NCI-H345 treated with DMSO at 0.1 percent for 48 hours (cell line): ENCODE measurements at regions not wholly inside any gene's neighbourhood (a gene's known extent, or its start where the extent isn't known, plus 50 kb on each side); places are given as distances from the start of the nearest gene placed in this dataset.
"Not testable (repeated sequence)": the region's sequence is repeated elsewhere in the genome, so short reads cannot be mapped to it uniquely, and the experiment has no call there.

Experiments used
- DNase-seq: peaks from one replicate; lab custom pipeline; 2025; ENCODE audit not compliant: unreplicated experiment; lab: John Stamatoyannopoulos, UW

DNA sequence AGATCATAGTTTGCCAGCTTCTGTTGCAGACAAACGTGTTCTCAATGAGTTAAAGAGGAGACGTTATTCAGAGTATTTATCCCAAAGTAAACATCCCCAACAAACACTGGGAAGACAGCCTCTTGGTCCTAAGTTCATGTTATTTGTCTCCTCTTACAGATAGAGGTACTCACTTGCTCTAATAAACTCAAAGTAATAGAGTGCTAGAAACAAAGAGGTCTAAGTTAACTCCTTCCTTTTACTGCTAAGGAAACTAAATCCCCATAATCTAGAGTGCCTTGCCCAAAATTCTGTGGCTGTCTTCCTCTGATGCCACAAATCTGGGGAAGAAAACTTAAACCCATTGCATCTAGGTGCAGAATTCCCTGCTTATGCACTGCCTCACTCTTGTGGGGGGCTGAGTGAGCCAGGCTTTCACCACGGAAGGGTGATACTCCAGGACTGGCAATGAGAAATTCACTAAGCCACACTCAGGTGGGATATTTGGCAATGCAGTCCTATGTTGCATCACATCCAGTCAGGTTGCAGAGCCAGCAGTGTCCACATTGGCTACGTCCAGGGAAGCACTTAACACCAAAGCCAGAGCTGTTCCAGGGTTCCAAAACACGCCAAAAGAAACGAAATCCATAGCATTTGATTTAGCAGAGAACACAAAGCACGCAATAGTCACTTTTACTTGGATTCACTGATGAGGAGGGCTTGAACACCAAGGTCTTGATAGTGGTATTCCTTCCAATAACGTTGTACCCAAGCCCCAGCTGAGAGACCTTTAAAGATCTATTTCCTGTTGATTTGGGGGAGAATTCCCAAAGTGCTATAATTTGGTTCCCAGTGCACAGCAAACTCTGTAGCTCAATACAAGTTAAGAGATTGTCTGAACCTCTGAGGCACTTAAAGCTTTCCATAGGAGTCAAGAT is 81.0 kb upstream of the FOXQ1 start:
- no peak for DNase-seq

DNA sequence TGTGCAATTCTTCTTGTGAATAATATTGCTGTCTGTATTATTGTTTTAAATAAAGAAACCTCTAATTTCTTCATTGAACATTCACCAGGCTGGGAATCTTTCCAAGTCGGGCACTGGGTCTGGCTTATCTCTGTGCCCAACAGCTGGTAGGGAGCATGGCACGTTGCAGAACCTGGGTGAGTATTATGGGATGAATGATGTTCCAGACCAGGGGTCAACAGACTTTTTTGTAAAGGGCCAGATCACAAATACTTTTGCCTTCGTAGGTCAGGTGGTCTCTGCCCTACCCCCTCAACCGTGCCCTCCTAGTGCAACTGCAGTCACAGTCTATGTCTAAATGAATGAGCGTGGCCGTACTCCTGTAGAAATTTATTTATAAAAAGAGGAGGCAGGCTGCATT is 81.6 kb upstream of the FOXQ1 start:
- no peak for DNase-seq

DNA sequence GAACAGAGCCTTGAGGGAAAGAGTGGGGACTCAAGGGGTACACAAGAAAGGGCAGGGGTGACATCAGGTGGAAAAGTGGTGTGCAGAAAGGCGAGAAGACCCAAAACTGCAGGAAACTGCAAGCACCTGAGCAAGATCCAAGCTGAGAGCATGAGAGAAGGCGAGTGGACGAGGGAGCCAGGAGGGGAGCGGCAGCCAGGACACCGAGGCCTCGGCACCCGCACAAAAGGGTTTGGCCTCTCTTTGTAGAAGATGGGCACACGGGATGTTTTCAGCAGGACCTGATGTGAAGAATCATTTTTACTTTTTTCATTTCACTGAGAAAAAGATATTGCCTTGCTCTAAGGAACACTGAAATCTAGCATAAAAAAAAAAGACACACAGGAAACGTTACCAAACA is 82.1 kb upstream of the FOXQ1 start:
- no peak for DNase-seq

DNA sequence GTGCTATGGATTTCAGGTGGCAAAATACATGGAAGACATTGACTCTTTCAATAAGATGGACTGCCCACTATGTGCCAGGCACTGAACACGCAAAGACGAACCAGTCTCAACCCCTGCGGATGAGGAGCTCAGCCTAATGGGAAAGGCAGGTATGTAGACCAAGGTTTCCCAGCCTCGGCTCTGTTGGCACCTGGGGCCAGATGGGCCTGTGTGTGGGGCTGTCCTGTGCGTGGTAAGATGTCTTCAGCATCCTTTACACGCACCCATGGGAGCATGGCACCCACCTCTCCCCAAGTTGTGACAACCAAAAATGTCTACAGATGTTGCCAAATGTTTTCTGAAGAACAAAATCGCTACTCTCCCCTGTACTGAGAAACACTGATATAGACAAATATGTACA is 82.6 kb upstream of the FOXQ1 start:
- DNase-seq, result no peak

DNA sequence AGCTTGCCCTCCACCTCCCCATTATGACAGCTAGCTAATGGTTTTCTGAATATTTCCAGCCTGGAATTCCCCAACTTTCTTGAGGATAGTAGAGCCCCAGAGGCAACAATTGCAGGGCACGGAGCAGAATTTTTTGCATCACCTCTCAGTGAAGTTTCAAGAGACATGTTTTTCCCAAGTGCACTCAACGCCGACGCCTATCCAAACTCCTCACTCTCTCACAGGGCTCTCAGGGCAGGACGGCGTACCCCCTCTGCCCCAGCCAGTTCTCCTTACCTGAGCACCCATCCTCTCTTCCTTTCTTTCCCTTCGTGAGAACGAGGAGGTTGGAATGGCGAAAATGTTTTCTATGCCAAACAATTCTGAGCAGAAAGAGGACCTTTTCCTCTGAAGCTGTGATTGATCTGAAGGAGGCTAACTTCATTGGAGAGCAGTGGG is 83.1 kb upstream of the FOXQ1 start:
- no peak for DNase-seq

DNA sequence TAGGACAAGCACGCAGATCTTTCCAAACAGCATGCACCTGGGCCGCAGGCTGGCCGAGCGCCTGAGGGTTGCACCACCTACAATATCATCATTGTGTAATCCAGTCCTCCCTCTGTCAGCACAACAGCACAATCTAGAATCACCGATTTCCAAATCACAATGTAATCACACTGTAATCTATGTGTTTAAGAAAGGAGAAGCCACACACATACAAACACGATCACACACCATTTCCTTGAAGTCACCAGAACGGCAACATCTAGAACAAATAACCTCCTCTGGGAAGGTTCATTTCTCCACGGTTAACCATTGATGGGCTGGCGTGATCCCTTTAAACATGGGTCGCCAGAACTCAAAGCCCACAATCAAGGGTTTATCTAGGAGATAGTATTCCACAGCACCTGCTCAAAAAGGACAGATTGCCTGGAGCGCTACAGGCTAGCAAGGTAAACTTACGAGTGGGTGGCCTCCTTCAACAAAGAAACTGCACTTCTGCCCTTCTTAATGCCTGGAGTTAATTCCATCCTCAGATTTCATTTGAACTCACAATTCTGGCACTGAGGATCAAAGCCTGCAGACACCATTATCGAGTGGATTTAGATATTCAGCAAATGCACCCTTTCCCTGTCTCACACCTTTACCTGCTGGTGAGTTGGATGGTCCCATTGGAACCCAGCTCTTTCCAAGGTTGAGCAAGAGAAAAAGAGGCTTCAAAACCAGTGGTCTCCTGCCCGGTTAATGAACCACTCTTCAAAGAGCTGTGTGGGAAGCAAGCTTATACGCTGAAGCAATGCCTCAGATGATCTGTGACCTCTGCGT is 83.8 kb upstream of the FOXQ1 start:
- DNase-seq, result no peak

DNA sequence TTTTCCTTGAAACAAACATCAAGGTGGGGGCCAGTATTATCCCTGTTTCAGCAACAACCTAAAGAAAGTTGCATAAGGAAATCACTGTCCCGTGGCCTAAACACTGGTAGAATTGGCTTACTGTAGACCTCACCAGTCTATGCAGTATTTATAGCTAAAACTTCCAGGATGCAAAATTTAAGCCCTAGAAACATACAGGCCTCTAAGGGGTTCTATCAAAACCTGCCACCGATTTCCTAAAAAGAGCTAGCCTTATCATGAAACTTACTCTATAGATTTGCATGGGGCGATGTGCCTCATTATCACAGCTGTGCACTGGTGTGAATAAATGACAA is 84.3 kb upstream of the FOXQ1 start:
- no peak for DNase-seq

DNA sequence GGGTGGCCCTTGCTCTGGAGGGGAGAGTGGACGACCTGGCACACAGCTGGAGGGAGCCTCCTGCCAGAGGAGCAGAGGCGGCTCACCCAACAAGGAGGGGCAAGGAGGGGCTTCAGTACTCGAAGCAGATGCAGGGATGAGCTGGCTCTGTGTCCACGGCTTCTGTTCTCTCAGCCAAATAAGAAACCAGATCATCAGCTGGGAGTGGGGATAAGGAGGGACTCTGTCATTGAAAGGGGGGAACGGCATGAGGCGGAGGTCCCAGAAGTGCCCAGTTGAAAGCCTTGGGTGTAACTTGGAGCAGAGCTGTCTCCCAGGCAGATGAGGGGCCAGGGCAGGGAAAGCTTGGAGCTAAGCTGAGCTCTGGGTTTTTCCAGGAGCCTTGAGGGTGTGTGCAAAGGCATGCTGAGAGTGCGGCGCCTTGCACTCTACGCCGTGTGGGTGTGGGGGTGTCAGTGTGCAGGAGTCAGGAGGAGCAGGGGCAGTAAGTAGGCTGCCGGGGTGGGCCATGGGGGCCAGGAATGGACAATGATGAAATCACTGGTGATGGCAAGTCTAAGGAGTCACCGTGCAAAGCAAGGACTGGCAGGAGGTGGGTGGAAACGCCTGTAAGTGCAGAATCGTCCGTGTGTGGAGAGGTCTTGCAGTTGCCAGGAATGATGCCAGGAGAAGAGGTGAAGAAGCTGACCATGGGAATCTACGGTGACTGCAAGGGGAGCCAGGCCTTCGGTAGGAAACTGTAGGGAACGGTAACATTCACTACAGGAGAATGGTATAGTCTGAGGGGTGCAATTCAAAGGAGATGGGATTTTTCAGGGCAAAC is 85.4 kb upstream of the FOXQ1 start:
- DNase-seq, result no peak

DNA sequence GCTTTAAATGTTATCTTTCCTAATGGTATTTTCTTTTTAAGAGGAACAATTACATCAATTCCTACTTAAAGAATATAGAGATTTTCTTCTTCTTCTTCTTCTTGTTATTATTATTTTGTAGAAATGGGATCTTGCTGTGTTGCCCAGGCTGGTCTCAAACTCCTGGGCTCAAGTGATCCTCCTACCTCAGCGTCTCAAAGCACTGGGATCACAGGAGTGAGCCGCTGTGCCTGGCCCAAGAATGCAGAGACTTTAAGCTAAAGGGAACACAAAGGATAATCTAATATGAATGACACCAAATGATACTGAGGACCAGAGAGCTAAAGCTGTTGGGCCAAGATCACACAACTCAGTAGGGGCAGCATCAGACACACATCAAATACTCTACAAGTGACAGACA is 87.4 kb upstream of the FOXQ1 start:
- no peak for DNase-seq

DNA sequence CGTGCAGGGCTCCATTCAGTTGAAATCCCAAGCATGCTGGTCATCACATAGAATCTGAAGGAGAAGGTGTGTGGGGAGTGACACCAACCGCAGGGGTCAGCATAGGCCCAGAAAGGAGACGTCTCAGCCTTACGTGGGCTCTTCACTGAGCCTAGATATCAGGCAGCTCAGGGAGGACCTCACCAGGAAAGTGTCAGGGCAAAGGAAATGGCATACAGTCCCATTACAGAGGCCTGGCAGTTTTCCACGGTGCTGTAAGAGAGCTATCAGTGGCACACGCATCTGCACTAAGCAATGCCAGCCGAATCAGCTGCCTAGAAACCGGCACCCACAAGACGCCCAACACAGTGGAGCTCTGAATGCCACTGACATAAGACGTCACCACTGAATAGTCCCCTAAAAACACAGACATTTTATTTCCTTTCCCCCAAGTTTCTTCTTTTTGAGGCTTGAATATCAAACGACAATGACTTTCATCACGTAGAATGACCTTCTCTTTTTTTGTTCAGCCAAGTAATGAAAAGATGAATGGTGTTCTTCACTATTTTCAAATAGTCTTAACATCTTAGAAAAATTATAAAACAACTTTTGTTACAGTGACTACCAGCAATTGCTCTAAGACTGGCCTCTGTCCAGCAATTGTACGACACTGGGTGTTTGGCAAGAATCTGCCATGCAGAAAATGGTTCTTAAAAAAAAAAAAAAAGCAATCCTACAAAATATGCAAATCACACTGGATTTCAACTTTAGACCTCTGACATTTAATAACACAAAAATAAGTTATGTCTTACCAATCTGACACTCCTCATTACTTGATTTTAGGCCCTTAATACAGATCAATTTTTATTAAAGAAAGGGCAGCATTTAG is 88.9 kb upstream of the FOXQ1 start:
- DNase-seq, result no peak

DNA sequence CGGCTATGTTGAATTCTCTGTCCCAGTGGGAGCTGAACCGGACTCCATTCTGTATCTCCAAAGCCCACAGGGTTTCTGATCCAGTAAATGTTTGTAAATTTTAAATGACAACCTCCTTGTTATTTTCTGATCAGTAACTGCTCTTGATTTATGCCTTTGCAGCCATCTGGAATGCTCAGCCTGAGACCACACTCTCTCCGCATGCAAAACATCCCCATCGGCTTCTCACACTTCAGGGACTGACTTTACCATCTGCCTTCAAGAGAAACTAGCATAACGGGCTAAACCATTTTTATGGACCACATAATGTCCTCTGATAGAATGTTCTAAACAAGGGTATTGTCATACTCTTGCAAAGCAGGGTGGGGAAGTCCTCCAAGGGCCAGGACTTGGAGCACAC is 94.5 kb upstream of the FOXQ1 start:
- no peak for DNase-seq

DNA sequence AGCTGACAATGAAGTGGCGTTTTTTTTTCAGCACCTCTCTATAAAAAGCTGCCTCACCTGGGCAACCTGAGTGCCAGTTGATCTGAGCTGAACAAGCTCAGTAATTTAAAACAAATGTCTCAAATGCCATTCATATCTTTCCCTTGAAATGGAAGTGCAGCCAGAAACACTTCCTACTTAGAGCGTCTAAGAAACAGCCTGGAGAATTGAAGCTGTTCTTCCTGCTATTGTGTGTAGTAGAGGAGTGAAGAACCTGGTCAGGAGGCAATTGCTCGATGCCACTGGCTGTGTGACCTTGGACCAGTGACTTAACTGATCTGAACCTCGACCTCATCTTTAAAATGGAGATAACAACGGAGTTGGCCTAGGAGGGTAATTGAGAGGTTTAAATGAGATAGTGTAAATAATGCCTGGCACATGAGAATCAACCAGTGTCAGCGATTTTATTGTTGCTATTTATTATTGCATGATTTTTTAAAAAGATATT is 95.4 kb upstream of the FOXQ1 start:
- DNase-seq, result no peak

DNA sequence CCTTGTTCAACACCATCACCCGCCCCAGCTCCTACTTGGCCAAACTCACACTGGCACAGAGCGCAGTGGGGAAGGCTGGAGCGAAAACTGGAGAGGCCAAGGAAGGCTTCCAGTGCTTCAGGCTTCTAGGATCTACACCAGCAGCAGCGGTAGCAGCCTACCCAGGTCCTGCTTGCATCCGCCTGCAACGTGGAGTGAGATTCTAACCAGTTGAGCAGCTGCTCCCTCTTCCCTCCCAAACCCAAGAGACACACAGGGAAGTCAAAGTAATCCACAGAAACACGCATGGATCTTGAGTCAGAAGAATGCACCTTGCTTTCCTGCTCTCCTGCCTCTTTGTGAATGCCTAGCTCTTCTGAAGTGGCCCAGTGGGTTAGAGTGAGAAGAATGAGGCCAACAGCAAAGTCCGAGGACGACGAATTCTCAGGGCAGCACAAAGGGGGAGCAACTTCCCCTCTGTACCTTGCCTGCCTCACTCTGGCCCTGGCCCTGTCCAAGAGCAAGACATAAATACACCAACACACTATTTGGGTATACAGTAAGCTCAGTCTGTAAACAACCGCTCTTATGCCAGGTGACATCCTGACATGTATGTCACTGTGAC is 95.9 kb upstream of the FOXQ1 start:
- DNase-seq, result no peak

DNA sequence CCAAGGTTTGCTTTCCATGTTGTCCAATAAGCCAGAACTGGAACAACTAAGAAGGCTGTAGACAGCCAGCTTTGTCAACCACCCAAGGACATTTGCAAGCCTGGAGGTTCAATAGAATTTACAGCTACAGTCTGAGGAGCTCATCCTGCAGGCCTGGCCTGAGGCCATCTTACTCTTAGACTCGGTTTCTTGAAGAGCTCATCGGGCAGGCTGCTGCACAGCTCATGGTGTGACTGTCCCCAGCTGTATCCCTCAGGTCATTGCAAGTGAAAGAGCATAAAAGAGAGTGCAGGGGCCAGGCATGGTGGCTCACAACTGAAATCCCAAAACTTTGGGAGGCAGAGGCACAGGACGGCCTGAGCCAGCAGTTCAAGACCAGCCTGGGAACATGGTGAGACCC is 96.9 kb upstream of the FOXQ1 start:
- DNase-seq, result no peak

DNA sequence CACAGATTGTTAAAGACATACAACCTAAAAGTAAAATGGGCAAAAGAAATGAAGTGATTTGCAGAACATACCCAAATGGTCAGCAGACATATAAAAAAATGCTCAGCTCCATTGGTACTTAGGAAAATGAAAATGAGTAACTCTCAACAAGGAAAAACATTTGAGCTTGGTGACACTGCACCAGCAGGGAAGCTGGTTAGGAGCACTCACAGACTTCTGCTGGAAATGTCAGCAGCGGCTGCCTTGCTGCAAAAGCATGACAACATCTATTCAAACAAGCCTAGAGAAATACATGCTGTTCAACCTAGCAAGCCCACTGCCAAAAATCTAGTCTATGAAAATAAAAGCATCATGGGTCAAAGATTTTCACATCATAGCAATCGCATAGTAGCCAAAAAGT is 99.0 kb upstream of the FOXQ1 start:
- DNase-seq, result no peak

DNA sequence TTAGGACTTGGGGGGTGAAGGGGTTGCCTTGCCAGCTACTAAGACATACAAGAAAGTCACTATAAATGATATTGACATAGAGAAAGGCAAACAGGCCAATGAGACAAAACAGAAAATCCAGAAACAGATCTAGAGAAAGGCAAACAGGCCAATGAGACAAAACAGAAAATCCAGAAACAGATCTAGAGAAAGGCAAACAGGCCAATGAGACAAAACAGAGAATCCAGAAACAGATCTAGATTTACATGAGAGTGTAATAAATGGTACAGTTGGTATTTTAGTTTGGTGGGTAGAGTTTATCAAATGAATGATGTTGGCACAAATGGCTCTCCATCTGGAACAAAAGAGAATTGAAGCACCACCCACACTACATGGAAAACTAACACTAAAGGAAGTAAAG is 99.8 kb upstream of the FOXQ1 start:
- not testable (repeated sequence) for DNase-seq

DNA sequence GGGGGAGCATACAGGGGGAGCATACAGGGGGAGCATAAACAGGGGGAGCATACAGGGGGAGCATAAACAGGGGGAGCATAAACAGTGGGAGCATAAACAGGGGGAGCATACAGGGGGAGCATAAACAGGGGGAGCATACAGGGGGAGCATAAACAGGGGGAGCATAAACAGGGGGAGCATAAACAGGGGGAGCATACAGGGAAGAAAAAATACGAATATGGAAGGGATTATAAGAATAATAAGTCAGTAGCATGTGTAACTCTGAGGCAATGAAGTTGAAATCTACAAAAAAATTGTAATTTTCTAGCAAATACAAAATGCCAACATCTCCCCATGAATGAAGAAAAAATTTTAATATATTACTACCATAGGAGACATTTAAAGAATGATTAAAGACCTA is 101.3 kb upstream of the FOXQ1 start:
- DNase-seq, result not testable (repeated sequence)

DNA sequence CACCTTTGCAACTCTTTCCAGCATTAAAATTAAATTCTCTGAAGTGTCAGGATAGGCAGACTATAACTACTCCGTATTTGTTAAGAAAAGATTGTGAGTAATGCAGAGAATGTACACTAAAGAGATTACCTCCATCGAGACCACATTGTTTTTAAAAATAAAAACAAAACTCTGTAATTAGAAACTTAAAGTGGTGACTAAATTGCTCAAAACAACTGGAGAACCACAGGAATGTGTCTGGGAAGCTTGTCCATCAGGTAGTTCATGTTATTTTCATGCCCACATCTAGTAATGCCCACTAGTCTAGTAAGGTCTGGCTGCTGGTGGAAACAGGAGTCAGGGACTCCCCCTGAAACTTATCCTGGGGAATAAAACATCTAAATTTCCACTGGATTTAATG is 103.0 kb upstream of the FOXQ1 start:
- no peak for DNase-seq

DNA sequence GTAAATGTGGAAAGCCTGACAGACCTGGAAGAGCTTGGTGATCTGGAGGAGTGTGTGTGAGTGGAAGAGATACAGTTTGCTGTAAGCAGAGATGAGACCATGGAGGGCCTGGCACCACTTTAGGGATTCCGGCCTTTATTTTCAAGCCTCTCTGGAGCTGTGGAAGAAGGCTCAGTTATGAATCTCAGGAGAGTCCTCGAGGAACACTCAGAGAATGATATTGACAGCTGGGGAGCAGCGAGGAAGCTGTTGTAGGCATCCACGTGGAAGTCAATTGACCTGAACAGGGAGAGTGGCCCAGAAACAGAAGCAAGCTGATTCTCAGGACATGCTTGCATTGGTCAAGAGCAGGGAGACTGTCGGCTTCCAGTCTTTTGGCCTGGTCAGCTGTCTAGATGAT is 108.4 kb upstream of the FOXQ1 start:
- no peak for DNase-seq

DNA sequence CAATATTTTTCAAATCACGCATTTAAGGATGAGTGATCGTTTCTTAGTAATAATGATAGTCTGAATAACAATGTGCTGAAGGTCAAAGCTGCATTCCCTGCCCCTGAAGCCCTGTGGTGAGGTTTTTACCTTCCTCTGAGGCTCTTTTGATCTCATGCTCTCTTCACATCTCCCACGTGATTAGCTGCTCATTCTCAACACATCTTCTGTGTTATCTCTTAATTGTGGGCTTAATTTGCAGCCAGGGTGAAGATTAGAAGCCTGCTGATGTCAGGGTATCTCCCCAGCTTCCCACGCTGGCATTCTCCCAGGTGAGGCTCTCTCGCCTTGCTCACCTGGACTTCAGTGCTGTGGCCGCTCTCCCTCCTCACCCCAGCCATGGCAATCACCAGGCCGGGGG is 109.7 kb upstream of the FOXQ1 start:
- DNase-seq, result no peak
